GM23338 (cell line): ENCODE measurements at regions not wholly inside any gene's neighbourhood (a gene's known extent, or its start where the extent isn't known, plus 50 kb on each side); places are given as distances from the start of the nearest gene placed in this dataset.

Experiments
- ATAC-seq: fragments of 200-7000 bp; cut with Tn5 transposase; 3 replicates; pipeline ENCODE4 v1.9.1; 2020
- DNase-seq: peaks from one replicate; pipeline ENCODE4 v3.0.0-alpha.2; 2015; ENCODE audit warnings: low spot score
- H2AFZ ChIP-seq: fragments of 200-600 bp; sonication (generic); 2 replicates; pipeline ENCODE4 v1.8.0; 2016; ENCODE audit warnings: antibody characterized with exemption, mild to moderate bottlenecking, moderate library complexity
- H3F3A ChIP-seq: fragments of 200-600 bp; sonication (generic); replicated peaks from 2 replicates; pipeline ENCODE4 v1.8.0; 2017; ENCODE audit warnings: antibody characterized with exemption, mixed run types, low read depth
- H3K27ac ChIP-seq: fragments of 200-600 bp; sonication (generic); 2 replicates; pipeline ENCODE4 v1.6.1; 2016; ENCODE audit warnings: low read depth
- H3K27me3 ChIP-seq: fragments of 200-600 bp; sonication (generic); 2 replicates; pipeline ENCODE4 v1.8.0; 2016; ENCODE audit warnings: mild to moderate bottlenecking, mixed run types, moderate library complexity; ENCODE audit not compliant: insufficient read depth
- H3K36me3 ChIP-seq: fragments of 200-600 bp; sonication (generic); 2 replicates; pipeline ENCODE4 v1.8.0; 2016; ENCODE audit warnings: mild to moderate bottlenecking; ENCODE audit not compliant: insufficient read depth
- H3K4me1 ChIP-seq: fragments of 200-600 bp; sonication (generic); 2 replicates; pipeline ENCODE4 v1.8.0; 2016; ENCODE audit warnings: mild to moderate bottlenecking, moderate library complexity; ENCODE audit not compliant: insufficient read depth
- H3K4me2 ChIP-seq: fragments of 200-600 bp; sonication (generic); 2 replicates; pipeline ENCODE4 v1.7.1; 2017; ENCODE audit warnings: mixed run types
- H3K4me3 ChIP-seq: fragments of 200-600 bp; sonication (generic); 2 replicates; pipeline ENCODE4 v1.6.1; 2016; ENCODE audit warnings: mixed run types
- H3K79me2 ChIP-seq: fragments of 200-600 bp; sonication (generic); replicated peaks from 2 replicates; pipeline ENCODE4 v1.8.0; 2017; ENCODE audit warnings: mild to moderate bottlenecking; ENCODE audit not compliant: insufficient read depth
- H3K9me2 ChIP-seq: fragments of 200-600 bp; sonication (generic); 2 replicates; pipeline ENCODE4 v1.8.0; 2017; ENCODE audit not compliant: insufficient read depth
- H4K20me1 ChIP-seq: fragments of 200-600 bp; sonication (generic); replicated peaks from 2 replicates; pipeline ENCODE4 v1.8.0; 2017; ENCODE audit warnings: mild to moderate bottlenecking; ENCODE audit not compliant: insufficient read depth
- H3K27ac Mint-ChIP-seq: 2 replicates; pipeline ENCODE4 v1.8.0; 2020; ENCODE audit warnings: inconsistent platforms, mild to moderate bottlenecking, moderate library complexity, mixed read lengths
- H3K27me3 Mint-ChIP-seq: 3 replicates; pipeline ENCODE4 v1.8.0; 2022; ENCODE audit warnings: low read depth, mild to moderate bottlenecking, moderate library complexity, mixed read lengths, inconsistent platforms; ENCODE audit not compliant: insufficient read depth, poor library complexity
- H3K36me3 Mint-ChIP-seq: 3 replicates; pipeline ENCODE4 v1.8.0; 2021; ENCODE audit warnings: low read depth, mild to moderate bottlenecking, inconsistent platforms, moderate library complexity, mixed read lengths
- H3K4me1 Mint-ChIP-seq: 3 replicates; pipeline ENCODE4 v1.8.0; 2020; ENCODE audit warnings: mild to moderate bottlenecking, inconsistent platforms, mixed read lengths
- H3K4me3 Mint-ChIP-seq: 3 replicates; pipeline ENCODE4 v1.8.0; 2021; ENCODE audit warnings: moderate library complexity, mild to moderate bottlenecking, inconsistent platforms, mixed read lengths
- H3K9me3 Mint-ChIP-seq: 3 replicates; pipeline ENCODE4 v1.8.0; 2020; ENCODE audit warnings: moderate library complexity, mild to moderate bottlenecking, inconsistent platforms, mixed read lengths
- CREB1 ChIP-seq: fragments of 250-450 bp; sonication (Bioruptor Pico); IDR thresholded peaks from 2 replicates; pipeline ENCODE4 v1.5.0; 2020; ENCODE audit warnings: low read depth, mild to moderate bottlenecking, moderate library complexity
- EZH2 ChIP-seq: fragments of 200-600 bp; sonication (generic); IDR thresholded peaks from one replicate; pipeline ENCODE4 v1.8.0; 2017; ENCODE audit warnings: antibody characterized with exemption, mild to moderate bottlenecking, low read depth; ENCODE audit not compliant: unreplicated experiment
- EZH2phosphoT487 ChIP-seq: fragments of 200-600 bp; sonication (generic); IDR thresholded peaks from one replicate; pipeline ENCODE4 v1.8.1; 2018; ENCODE audit warnings: antibody characterized with exemption; ENCODE audit not compliant: unreplicated experiment
- JUNB ChIP-seq: IDR thresholded peaks from one replicate; pipeline ENCODE4 v1.6.1; 2016; ENCODE audit warnings: antibody characterized with exemption; ENCODE audit not compliant: unreplicated experiment
- NANOG ChIP-seq: IDR thresholded peaks from 2 replicates; pipeline ENCODE4 v1.6.1; 2016; ENCODE audit warnings: antibody characterized with exemption, borderline replicate concordance
- ZNF114 ChIP-seq: fragments of 250-450 bp; sonication (Bioruptor Pico); IDR thresholded peaks from 2 replicates; pipeline ENCODE4 v1.5.0; 2020; ENCODE audit warnings: mild to moderate bottlenecking, moderate library complexity
- TF ChIP-seq, protein P1 (sequence below): IDR thresholded peaks from 2 replicates; pipeline ENCODE4 v1.6.1; 2016; ENCODE audit warnings: antibody characterized with exemption

DNA sequence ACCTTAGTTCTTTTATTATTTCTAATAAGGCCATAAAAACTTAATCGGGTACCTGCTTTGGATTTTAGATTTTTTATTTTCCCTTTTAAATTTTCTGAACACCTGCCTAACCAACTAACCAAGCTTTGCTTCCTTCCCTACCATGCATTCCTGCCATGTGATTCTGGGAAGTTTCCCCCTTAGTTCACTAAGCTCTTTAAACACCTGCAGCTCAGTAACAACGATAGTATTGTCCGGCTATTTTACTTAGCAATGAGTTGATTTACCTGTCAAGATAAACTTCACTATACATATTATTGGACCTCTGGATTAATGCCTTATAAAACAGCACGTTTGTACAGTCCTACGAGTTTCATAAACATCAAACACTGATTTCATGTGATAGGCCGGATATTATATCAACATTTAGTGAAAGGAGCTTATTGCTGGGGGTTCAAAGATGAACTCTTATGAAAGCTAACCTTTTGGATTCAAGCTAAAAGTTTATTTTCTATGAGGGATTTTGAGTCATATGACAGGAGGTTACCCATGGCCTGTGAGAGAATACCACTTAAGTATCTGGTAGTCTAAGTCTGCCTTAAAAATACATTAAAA lies 81.0 kb upstream of the STARD13 start:
- TF ChIP-seq, protein P1, sequence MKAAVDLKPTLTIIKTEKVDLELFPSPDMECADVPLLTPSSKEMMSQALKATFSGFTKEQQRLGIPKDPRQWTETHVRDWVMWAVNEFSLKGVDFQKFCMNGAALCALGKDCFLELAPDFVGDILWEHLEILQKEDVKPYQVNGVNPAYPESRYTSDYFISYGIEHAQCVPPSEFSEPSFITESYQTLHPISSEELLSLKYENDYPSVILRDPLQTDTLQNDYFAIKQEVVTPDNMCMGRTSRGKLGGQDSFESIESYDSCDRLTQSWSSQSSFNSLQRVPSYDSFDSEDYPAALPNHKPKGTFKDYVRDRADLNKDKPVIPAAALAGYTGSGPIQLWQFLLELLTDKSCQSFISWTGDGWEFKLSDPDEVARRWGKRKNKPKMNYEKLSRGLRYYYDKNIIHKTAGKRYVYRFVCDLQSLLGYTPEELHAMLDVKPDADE, result no peak
- no peak for TF ChIP-seq ZNF114 (CRISPR knock-in tag)
- no peaks in the 10 kb centered on the region for H3K27me3 Mint-ChIP-seq
- Histone ChIP-seq H3K36me3 (no peaks in the 10 kb centered on the region), H3K27ac (no peak overlapping the region), H3K4me1 (no peaks in the 10 kb centered on the region), H3F3A (no peaks in the 10 kb centered on the region), H3K9me2 (peaks cover 4% of the 10 kb centered on the region; the same call in 1 of the 2 replicates), H3K4me3 (no peak overlapping the region), H3K4me2 (no peak overlapping the region), H4K20me1 (no peaks in the 10 kb centered on the region), H2AFZ (no peak overlapping the region), H3K27me3 (no peaks in the 10 kb centered on the region), H3K79me2 (no peaks in the 10 kb centered on the region)
- DNase-seq (no peak), ATAC-seq (no peak)
- no peak overlapping the region for H3K4me3 Mint-ChIP-seq
- no peaks in the 10 kb centered on the region for H3K9me3 Mint-ChIP-seq
- H3K36me3 Mint-ChIP-seq, result no peaks in the 10 kb centered on the region; the same call in 2 of the 3 replicates
- no peaks in the 10 kb centered on the region for H3K4me1 Mint-ChIP-seq
- H3K27ac Mint-ChIP-seq, result no peak overlapping the region

DNA sequence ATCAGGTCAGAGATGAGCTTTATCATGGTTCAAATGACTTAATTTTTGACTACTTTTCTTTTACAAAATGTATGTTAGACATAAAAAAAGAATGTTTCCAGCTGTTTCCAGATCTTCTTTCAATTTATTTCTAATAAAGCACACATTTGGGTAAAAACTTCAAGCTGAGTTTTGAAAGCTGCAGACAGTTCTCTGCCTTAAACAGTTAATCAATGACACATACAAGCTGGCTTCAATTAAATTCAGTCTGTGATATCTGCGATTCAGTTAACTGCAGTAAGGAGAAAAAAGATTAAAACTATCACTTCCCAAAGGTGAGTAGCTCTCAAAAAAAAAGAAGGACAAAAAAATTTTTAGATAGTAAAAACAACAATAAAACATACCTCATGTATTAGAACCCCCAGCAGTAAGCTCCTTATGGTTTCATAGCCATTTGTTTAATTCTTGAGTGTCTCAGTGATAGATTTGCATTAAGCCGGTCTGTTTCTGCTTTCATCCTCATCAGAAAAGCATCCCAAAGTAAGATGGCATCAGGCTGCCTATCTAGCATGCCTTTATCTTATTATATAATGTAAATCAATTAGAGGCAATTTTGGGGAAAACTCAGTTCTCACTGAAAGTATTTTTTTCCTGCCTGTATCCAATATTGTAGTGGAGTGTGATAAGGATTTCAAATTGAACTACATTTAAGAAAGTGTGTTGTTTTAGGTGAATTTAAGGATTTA lies 81.8 kb upstream of the STARD13 start:
- no peaks in the 10 kb centered on the region for H3F3A ChIP-seq
- H4K20me1 ChIP-seq, result no peaks in the 10 kb centered on the region
- DNase-seq (no peak), ATAC-seq (no peak)
- no peaks in the 10 kb centered on the region for H3K36me3 ChIP-seq
- TF ChIP-seq NANOG, result no peak
- no peak overlapping the region for H3K4me2 ChIP-seq
- Mint-ChIP-seq H3K27ac (no peak overlapping the region), H3K36me3 (no peaks in the 10 kb centered on the region; the same call in 2 of the 3 replicates), H3K4me1 (no peaks in the 10 kb centered on the region), H3K9me3 (no peaks in the 10 kb centered on the region), H3K4me3 (no peak overlapping the region), H3K27me3 (no peaks in the 10 kb centered on the region)
- no peak overlapping the region for H3K27ac ChIP-seq
- H2AFZ ChIP-seq, result no peak overlapping the region
- H3K4me3 ChIP-seq, result no peak overlapping the region
- H3K4me1 ChIP-seq, result no peaks in the 10 kb centered on the region
- 0 out of 2 replicates have a peak, but pooled peaks cover 4% of the 10 kb centered on the region for H3K9me2 ChIP-seq
- H3K27me3 ChIP-seq, result no peaks in the 10 kb centered on the region
- H3K79me2 ChIP-seq, result no peaks in the 10 kb centered on the region

DNA sequence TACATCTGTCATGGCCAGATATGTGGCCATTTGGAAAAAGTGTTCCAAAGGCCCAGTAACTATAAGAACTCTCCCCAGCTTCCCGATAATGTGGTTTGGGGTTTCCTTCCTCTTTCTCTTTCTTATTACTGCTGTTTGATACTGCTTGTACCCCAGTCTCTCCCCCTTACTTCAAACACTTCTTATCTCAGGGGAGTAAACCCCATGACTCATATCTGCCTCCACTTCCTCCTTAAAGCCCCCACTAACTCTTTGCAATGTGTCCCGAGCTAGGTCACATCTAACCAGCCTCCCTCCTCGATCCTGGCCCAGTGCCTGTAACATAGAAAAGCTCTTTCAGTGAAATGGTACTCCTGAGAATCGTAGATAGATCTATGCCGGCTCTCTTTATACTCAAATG lies 82.4 kb upstream of the STARD13 start:
- Histone ChIP-seq H3K27me3 (no peaks in the 10 kb centered on the region), H3K79me2 (no peaks in the 10 kb centered on the region), H3K27ac (no peak overlapping the region), H3K4me1 (no peaks in the 10 kb centered on the region), H4K20me1 (no peaks in the 10 kb centered on the region), H3K36me3 (no peaks in the 10 kb centered on the region), H3F3A (no peaks in the 10 kb centered on the region), H2AFZ (peak overlapping the region; percentile 75; the same call in 1 of the 2 replicates), H3K4me2 (no peak overlapping the region), H3K9me2 (0 out of 2 replicates have a peak, but pooled peaks cover 4% of the 10 kb centered on the region), H3K4me3 (no peak overlapping the region)
- Mint-ChIP-seq H3K36me3 (no peaks in the 10 kb centered on the region; the same call in 2 of the 3 replicates), H3K4me1 (no peaks in the 10 kb centered on the region), H3K4me3 (no peak overlapping the region), H3K27ac (no peak overlapping the region), H3K9me3 (no peaks in the 10 kb centered on the region), H3K27me3 (no peaks in the 10 kb centered on the region)
- no peak for ATAC-seq
- DNase-seq, result no peak
- no peak for TF ChIP-seq EZH2phosphoT487
- TF ChIP-seq CREB1 (CRISPR knock-in tag), result no peak
- TF ChIP-seq EZH2, result no peak
- TF ChIP-seq, protein P1, result no peak
- no peak for TF ChIP-seq JUNB
